ENCODE measurements at regions not wholly inside any gene's neighbourhood (a gene's known extent, or its start where the extent isn't known, plus 50 kb on each side); places are given as distances from the start of the nearest gene placed in this dataset.

- Mint-ChIP-seq H3K9me3 (no peaks in the 10 kb centered on the region), H3K27me3 (no peaks in the 10 kb centered on the region), H3K4me1 (ENCODE audit: unreplicated experiment) (no peaks in the 10 kb centered on the region), H3K27ac (no peak overlapping the region), H3K36me3 (no peaks in the 10 kb centered on the region), H3K4me3 (no peak overlapping the region)
- no peak for TF ChIP-seq CTCF (conservative IDR thresholded peaks at IDR 0.05)
- DNase-seq (ENCODE audit: extremely low spot score, unreplicated experiment) = no peak
These were observed 112.8 kb upstream of the CES5A start for GRCh38 chr16:55988013-55988412.

- H3K9me3 Mint-ChIP-seq = no peaks in the 10 kb centered on the region
- no peak overlapping the region for H3K27ac Mint-ChIP-seq
- H3K36me3 Mint-ChIP-seq = no peaks in the 10 kb centered on the region
- no peak for TF ChIP-seq CTCF (conservative IDR thresholded peaks at IDR 0.05)
- no peaks in the 10 kb centered on the region for H3K4me1 Mint-ChIP-seq (ENCODE audit: unreplicated experiment)
- H3K27me3 Mint-ChIP-seq = no peaks in the 10 kb centered on the region
- H3K4me3 Mint-ChIP-seq = no peak overlapping the region
- no peak for DNase-seq (ENCODE audit: extremely low spot score, unreplicated experiment)
These were observed 107.4 kb upstream of the CES5A start for GRCh38 chr16:55982597-55982996.

- no peak for DNase-seq (ENCODE audit: extremely low spot score, unreplicated experiment)
- H3K4me1 Mint-ChIP-seq (ENCODE audit: unreplicated experiment) = peaks cover 5% of the 10 kb centered on the region
- H3K27ac Mint-ChIP-seq = no peak overlapping the region
- no peak for TF ChIP-seq CTCF (conservative IDR thresholded peaks at IDR 0.05)
- no peaks in the 10 kb centered on the region for H3K36me3 Mint-ChIP-seq
- no peak overlapping the region for H3K4me3 Mint-ChIP-seq
- H3K27me3 Mint-ChIP-seq = no peaks in the 10 kb centered on the region
- H3K9me3 Mint-ChIP-seq = no peaks in the 10 kb centered on the region
These were observed 106.4 kb upstream of the CES5A start for GRCh38 chr16:55981557-55981956.

- H3K27me3 Mint-ChIP-seq = no peaks in the 10 kb centered on the region
- H3K4me3 Mint-ChIP-seq = no peak overlapping the region
- H3K4me1 Mint-ChIP-seq (ENCODE audit: unreplicated experiment) = peaks cover 5% of the 10 kb centered on the region
- DNase-seq (ENCODE audit: extremely low spot score, unreplicated experiment) = no peak
- no peaks in the 10 kb centered on the region for H3K36me3 Mint-ChIP-seq
- no peak overlapping the region for H3K27ac Mint-ChIP-seq
- H3K9me3 Mint-ChIP-seq = no peaks in the 10 kb centered on the region
- TF ChIP-seq CTCF (conservative IDR thresholded peaks at IDR 0.05) = no peak
These were observed 101.6 kb upstream of the CES5A start for GRCh38 chr16:55976815-55977214.

- peaks cover 6% of the 10 kb centered on the region for H3K4me1 Mint-ChIP-seq (ENCODE audit: unreplicated experiment)
- TF ChIP-seq CTCF (conservative IDR thresholded peaks at IDR 0.05) = no peak
- H3K4me3 Mint-ChIP-seq = no peak overlapping the region
- H3K27ac Mint-ChIP-seq = peak overlapping the region; percentile 50
- no peak for DNase-seq (ENCODE audit: extremely low spot score, unreplicated experiment)
- H3K9me3 Mint-ChIP-seq = no peaks in the 10 kb centered on the region
- no peaks in the 10 kb centered on the region for H3K27me3 Mint-ChIP-seq
- no peaks in the 10 kb centered on the region for H3K36me3 Mint-ChIP-seq
These were observed 96.3 kb upstream of the CES5A start for GRCh38 chr16:55971447-55971846.

GRCh38 chr16:55968221-55968620 is 93.0 kb upstream of the CES5A start:
- Mint-ChIP-seq H3K4me3 (no peak overlapping the region), H3K9me3 (no peaks in the 10 kb centered on the region), H3K36me3 (no peaks in the 10 kb centered on the region), H3K27ac (peak overlapping the region; percentile 52), H3K4me1 (ENCODE audit: unreplicated experiment) (peaks cover 6% of the 10 kb centered on the region), H3K27me3 (no peaks in the 10 kb centered on the region)
- no peak for DNase-seq (ENCODE audit: extremely low spot score, unreplicated experiment)
- TF ChIP-seq CTCF (conservative IDR thresholded peaks at IDR 0.05) = no peak

Measured in type B pancreatic cell (in vitro differentiated cells).